ENCODE measurements at regions not wholly inside any gene's neighbourhood (a gene's known extent, or its start where the extent isn't known, plus 50 kb on each side); places are given as distances from the start of the nearest gene placed in this dataset.

DNA sequence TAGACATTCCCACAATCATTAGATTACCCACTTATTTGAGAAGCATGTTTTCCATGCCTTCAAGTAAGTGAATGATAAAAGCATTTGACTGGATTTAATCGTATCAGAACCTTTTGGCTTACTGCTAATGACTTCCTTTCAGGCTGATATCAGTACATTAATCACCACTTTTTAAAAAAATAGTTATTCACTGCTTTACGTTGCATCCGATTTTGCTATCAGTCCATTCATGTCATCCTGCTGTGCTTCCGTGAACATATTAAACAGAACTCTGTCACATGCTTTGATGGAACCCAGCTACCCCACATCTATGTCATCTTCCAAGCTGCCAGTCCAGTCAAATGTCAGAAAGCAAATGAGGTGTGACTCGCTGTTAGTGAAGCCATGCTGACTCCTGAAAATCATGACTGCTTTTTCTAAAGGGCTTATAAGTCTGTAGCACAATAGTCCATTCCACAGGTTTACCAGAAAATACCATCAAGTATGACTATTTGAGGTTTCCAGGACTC, 440.9 kb downstream of the IRS2 start:
- H3K4me2 ChIP-seq, result no peak overlapping the region
- H3K4me3 ChIP-seq, result no peak overlapping the region
- no peak overlapping the region for H3K9ac ChIP-seq
- no peaks in the 10 kb centered on the region for H3K9me3 ChIP-seq (replicated peaks in 1 of 11)
- no peak overlapping the region for H3K27ac ChIP-seq
- no peaks in the 10 kb centered on the region for H3K4me1 ChIP-seq
- no peaks in the 10 kb centered on the region for H3K36me3 ChIP-seq
- no peak for TF ChIP-seq Cebpa-rat (IDR thresholded peaks at IDR 0.05)
- H4K20me1 ChIP-seq, result no peaks in the 10 kb centered on the region
- no peaks in the 10 kb centered on the region for H3K27me3 ChIP-seq

DNA sequence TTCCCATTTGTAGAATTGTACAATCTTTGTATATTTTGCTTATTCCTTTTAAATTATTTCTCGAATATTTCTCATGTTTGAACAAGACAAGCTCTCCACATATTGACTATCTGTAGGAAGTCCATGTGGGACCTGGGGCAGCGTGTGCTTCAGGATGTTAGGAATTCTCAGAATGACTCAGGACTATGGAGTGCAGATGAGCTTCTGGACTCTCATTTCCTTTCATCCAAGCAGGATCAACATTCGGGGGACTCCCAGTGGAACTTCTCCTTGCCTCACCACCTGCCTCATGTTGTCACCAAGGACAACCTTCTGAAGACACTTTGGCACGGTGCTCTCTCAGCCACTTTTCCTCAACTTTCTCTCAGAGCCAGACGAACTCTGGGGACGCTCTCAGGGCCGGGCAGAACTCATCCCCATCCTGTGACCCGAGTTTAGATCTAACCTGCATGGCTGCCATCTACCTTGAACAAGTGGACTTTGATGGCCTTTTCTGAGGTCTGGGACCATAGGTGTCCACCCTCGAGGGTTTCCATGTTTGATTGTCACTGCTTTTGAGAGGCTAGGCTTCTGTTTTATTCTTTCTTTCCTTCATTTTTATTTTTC, 441.7 kb downstream of the IRS2 start:
- Histone ChIP-seq H3K27ac (no peak overlapping the region), H4K20me1 (no peaks in the 10 kb centered on the region), H3K4me1 (no peaks in the 10 kb centered on the region), H3K4me3 (no peak overlapping the region), H3K27me3 (no peaks in the 10 kb centered on the region), H3K9ac (no peak overlapping the region), H3K9me3 (replicated peaks in 1 of 11) (no peaks in the 10 kb centered on the region), H3K36me3 (no peaks in the 10 kb centered on the region), H3K4me2 (no peak overlapping the region)
- no peak for TF ChIP-seq Cebpa-rat (IDR thresholded peaks at IDR 0.05)

DNA sequence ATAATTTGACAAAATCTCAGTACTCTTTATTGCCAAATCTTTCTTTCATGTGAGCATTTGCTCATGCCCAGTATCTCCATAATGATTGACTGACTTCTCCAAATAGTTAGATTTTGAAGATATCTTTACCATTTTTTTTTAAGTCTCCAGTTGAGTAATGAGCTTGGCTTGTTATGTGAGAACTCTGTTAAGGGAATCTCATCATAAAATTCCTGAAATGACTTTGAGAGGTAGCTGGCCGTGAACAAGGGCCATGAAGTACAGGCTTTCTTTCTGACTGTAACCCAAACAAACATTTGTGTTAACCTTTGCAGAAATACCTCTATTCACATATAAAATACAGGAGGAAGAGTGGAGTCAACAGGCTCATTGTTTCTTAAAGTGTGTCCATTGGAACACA, 449.7 kb downstream of the IRS2 start:
- Histone ChIP-seq H3K9me3 (replicated peaks in 1 of 11) (no peaks in the 10 kb centered on the region), H3K27ac (no peak overlapping the region), H3K4me3 (no peak overlapping the region), H4K20me1 (no peaks in the 10 kb centered on the region), H3K9ac (no peak overlapping the region), H3K36me3 (no peaks in the 10 kb centered on the region), H3K27me3 (no peaks in the 10 kb centered on the region), H3K4me2 (no peak overlapping the region), H3K4me1 (no peaks in the 10 kb centered on the region)
- no peak for TF ChIP-seq Cebpa-rat (IDR thresholded peaks at IDR 0.05)

DNA sequence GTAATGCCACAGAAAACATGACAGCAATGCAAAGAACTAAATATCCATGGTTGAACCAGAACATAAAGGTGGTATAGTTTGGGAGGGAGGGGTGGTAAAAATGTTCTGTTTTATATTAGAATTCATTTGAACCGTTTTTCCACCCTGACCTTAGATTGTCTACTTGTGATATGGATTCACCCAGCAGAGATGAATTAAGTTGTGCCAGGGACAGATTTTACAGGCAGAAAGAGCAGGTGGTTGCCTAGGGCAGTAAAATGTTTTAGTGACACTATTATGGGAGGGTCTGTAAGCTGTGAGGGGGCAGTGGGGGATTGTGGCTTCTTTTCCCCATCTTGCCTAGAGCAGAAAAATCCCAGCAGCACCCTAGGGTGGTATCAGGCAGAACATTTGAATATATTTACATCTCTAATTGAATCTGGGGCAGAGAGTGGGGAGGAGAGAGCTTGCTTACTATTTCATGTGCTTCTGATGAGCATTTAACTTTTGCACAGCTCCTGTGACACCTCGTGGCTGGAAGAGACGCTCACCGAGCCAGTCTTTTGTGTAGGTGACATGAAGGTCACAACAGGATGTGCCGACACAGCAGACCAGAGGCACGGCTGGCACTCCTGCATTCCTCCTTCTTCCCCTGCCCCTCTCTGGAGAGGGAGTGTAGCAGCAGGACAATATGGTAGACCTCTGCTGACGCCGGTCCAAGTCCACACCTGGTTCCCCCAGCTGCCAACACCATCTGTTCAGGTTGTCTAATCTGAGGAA, 452.3 kb downstream of the IRS2 start:
- no peak overlapping the region for H3K27ac ChIP-seq
- no peak for TF ChIP-seq Cebpa-rat (IDR thresholded peaks at IDR 0.05)

DNA sequence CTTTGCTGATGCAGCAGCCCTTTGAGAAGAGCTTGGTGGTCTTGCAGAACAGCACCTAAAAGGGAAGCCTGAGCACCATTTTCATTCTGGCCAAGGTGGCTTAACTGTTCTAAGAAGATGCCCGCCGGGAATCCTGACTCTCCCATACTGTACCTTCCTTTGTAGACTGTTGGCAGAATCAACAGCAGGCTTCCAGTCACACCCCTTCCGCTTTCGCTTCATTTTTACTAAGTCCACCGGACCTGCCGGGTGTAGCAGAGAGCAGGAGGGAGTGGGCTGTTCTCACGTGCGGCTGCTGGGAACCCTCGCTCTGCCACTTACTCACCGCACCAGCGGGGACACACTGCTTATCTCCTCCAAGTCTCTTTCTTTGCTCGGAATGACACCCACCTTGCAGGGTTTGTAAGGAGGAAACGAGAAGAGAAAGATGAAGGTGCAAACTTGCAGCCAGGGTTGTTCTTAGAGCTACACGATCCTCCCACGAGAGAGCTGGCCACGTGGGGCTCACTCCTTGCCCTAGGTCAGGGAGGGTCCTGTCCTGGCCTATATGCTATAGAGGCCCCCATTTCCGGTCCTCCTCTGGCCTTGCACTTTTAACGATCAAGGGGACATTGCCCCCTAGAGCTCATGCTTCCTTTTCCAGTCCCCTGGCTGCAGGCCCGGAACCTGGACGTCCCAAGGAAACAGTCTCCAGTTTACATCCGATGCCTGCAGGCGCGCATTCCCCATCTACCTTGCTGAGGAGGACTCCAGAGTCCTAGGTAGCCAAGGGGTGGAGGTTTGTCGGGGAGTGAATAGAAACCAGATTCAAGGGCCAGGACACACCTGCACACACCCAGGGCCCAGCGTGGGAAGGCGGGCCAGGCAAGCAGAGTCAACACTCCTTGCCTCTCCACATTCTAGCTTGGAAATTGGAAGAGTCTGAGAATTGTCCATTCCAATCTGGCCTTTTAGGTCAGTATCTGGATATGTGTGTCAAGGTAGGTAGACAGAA, 453.6 kb downstream of the IRS2 start:
- Histone ChIP-seq H3K36me3 (no peaks in the 10 kb centered on the region), H3K4me1 (no peaks in the 10 kb centered on the region), H3K27ac (no peak overlapping the region), H3K4me2 (no peak overlapping the region), H3K9me3 (replicated peaks in 1 of 11) (no peaks in the 10 kb centered on the region), H3K27me3 (no peaks in the 10 kb centered on the region), H4K20me1 (no peaks in the 10 kb centered on the region; a peak in 1 of 22 replicates), H3K9ac (no peak overlapping the region), H3K4me3 (no peak overlapping the region)
- no peak for TF ChIP-seq Cebpa-rat (IDR thresholded peaks at IDR 0.05)

More for the DNA sequence above, 452.3 kb downstream of the IRS2 start:
- Histone ChIP-seq H3K9me3 (replicated peaks in 1 of 11) (no peaks in the 10 kb centered on the region), H3K4me1 (no peaks in the 10 kb centered on the region), H3K9ac (no peak overlapping the region), H4K20me1 (no peaks in the 10 kb centered on the region; a peak in 1 of 22 replicates), H3K4me3 (no peak overlapping the region), H3K36me3 (no peaks in the 10 kb centered on the region), H3K4me2 (no peak overlapping the region), H3K27me3 (no peaks in the 10 kb centered on the region)

DNA sequence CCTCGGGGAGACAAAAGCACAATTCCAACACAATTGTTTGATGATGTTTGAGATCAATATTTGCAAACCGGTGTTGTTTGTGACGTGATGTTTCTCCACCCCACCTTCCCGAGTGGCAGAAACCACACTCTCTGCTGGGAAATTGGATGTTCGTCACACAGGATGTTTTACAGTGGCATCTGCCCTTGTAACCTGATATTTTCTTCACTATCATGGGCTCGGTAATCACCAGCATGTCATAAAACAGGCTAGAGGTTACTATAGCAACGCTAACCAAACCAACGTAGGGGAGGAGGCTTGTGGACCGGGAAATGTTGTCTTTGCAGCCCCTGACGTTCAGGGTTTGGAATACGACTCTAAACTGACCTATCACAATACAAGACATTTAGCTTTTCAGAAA, 454.5 kb downstream of the IRS2 start:
- Histone ChIP-seq H3K9me3 (replicated peaks in 1 of 11) (no peaks in the 10 kb centered on the region), H3K27me3 (no peaks in the 10 kb centered on the region), H3K36me3 (no peaks in the 10 kb centered on the region), H3K27ac (no peak overlapping the region), H3K4me2 (no peak overlapping the region), H3K4me1 (no peaks in the 10 kb centered on the region), H3K4me3 (no peak overlapping the region), H3K9ac (no peak overlapping the region), H4K20me1 (no peaks in the 10 kb centered on the region; a peak in 1 of 22 replicates)
- TF ChIP-seq Cebpa-rat (IDR thresholded peaks at IDR 0.05), result no peak

DNA sequence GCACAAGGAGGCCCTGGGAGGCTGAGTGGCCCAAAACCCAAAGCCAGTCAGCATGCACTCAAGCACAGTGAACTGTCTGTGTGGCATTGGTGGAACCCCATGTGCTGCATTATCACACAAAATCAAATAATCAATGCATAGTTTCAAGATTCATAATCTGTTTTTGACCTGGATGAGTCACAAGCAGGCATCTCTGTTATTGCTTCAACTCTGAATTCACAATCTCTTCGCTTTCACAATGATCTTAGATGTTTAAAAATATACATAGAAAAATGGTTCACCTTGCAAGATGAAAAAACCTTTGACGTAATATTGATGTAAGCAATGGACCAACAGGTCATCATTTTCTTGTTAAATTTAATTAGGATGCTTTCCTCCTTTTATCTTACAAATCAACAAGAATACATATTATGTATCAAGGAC, 455.4 kb downstream of the IRS2 start:
- H3K36me3 ChIP-seq, result no peaks in the 10 kb centered on the region
- H3K27ac ChIP-seq, result no peak overlapping the region
- H3K4me1 ChIP-seq, result no peaks in the 10 kb centered on the region
- TF ChIP-seq Cebpa-rat (IDR thresholded peaks at IDR 0.05), result no peak
- H3K27me3 ChIP-seq, result no peaks in the 10 kb centered on the region
- no peaks in the 10 kb centered on the region; a peak in 1 of 22 replicates for H4K20me1 ChIP-seq
- no peak overlapping the region for H3K4me3 ChIP-seq
- H3K4me2 ChIP-seq, result no peak overlapping the region
- H3K9me3 ChIP-seq (replicated peaks in 1 of 11), result no peaks in the 10 kb centered on the region
- no peak overlapping the region for H3K9ac ChIP-seq

DNA sequence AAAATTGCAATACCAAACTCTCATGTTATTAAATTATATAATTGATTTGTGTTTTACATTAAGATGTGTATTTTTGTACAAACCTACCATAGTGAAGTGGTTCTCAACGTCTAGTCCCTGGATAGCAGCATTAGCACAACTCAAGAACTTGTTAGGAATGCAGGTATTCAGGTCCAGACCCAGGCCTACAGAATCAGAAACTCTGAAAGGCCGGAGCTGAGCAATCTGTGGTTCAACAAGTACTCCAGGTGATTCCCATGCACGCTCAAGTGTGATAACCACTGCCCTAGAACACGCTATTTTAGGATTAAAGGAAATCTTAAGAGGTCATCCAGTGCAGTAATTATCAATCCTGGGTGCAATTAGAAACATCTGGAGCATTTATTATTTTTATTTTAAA, 456.3 kb downstream of the IRS2 start:
- Histone ChIP-seq H3K9ac (no peak overlapping the region), H4K20me1 (no peaks in the 10 kb centered on the region; a peak in 1 of 22 replicates), H3K4me1 (no peaks in the 10 kb centered on the region), H3K27me3 (no peaks in the 10 kb centered on the region), H3K4me2 (no peak overlapping the region), H3K27ac (no peak overlapping the region), H3K9me3 (replicated peaks in 1 of 11) (no peaks in the 10 kb centered on the region), H3K4me3 (no peak overlapping the region), H3K36me3 (no peaks in the 10 kb centered on the region)
- TF ChIP-seq Cebpa-rat (IDR thresholded peaks at IDR 0.05), result no peak

DNA sequence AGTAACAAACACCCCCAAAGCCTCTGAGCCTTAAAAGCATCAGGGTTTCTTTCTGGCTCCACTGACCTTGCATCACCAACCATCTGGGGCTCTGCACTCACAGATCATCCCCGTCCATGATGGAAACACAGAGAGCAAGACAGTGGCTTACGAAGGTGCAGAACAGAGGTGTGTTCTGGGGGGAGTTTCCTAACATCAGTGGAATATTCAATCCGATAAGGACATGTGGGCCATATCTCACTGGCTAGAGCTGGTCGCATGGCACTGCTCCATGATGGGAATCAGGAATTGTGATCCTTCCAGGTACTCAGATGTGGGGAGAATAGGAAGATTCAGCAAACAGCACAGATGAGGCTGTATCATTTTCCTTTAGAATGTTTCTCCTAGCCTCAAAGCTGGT, 457.2 kb downstream of the IRS2 start:
- no peak for TF ChIP-seq Cebpa-rat (IDR thresholded peaks at IDR 0.05)
- no peaks in the 10 kb centered on the region for H3K27me3 ChIP-seq

More for the DNA sequence above, 457.2 kb downstream of the IRS2 start:
- H3K9ac ChIP-seq, result no peak overlapping the region
- H3K27ac ChIP-seq, result no peak overlapping the region
- no peak overlapping the region for H3K4me2 ChIP-seq
- no peaks in the 10 kb centered on the region for H3K9me3 ChIP-seq (replicated peaks in 1 of 11)
- H3K4me1 ChIP-seq, result no peaks in the 10 kb centered on the region
- H3K4me3 ChIP-seq, result no peak overlapping the region
- H4K20me1 ChIP-seq, result no peaks in the 10 kb centered on the region; a peak in 1 of 22 replicates
- no peaks in the 10 kb centered on the region for H3K36me3 ChIP-seq

Data from BLaER1 treated with 17β-estradiol and CSF1 and Interleukin-3, amounts not matched to agents 10 nM and 100 nM (cell line).